Activated T-helper 1 cell treated with anti-CD3 and anti-CD28 coated beads, Interleukin-2, amount 50 U/mL, for 16 hours (primary cell): ENCODE measurements at regions not wholly inside any gene's neighbourhood (a gene's known extent, or its start where the extent isn't known, plus 50 kb on each side); places are given as distances from the start of the nearest gene placed in this dataset.
"Not testable (repeated sequence)": the region's sequence is repeated elsewhere in the genome, so short reads cannot be mapped to it uniquely, and the experiment has no call there.

Experiments used
- DNase-seq, 2 donors: peaks; one replicate each; pipeline ENCODE4 v3.0.0-alpha.2; 2020; ENCODE audit warnings: low read depth in 1 of 2, low spot score in 1 of 2

GRCh38 chr5:155753943-155754581 is 572.9 kb upstream of the SGCD start:
- no peak for DNase-seq

DNA sequence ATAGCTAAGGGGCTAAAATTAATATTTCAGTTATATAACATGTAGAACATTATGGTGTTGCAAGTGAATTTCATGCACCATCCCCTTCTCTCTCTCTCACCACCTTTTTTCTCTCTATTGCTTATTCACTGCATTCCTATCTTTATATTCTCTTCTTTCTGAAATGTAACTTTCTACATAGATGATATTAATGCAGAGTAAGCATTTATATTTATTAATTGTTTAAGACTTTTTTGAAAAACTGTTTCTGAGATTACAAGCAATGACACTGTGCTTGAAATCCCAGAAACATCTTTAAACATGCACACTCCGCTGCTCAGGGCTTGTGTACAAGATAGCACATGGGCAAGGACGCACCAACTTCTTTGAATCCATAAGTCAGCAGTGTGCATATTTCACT is 567.7 kb upstream of the SGCD start:
- DNase-seq, result no peak

DNA sequence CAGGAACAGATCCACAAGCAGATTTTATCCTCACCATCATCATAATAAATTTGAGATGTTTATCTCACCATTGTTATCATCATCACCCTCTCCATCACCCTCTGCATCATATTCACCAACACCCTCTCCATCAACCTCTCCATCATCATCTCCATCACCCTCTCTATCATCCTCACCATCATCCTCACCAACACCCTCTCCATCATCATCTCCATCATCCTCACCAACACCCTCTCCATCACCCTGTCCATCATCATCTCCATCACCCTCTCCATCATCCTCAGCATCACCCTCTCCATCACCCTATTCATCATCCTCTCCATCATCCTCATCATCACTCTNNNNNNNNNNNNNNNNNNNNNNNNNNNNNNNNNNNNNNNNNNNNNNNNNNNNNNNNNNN is 567.0 kb upstream of the SGCD start:
- no peak for DNase-seq

GRCh38 chr5:155761502-155761901 is 565.5 kb upstream of the SGCD start:
- no peak for DNase-seq

DNA sequence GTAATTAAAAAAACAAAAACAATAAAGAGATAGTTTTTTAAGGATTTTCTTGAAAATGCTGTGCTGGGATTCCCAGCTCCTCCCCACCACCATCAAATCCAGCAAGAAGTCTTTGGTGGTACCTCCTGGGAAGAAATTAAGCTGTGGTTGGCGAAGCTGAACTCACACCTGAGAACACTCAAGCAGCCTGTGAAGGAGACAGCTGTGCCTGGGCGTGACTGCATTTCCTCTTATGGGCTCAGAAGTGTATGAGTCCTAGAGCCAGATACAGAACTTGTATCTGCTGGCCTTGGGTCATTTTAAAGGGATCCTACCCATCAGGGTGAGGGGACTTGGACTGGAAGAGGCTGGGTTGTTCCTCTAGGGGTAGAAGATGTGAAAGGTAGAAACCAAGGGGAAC is 561.2 kb upstream of the SGCD start:
- no peak for DNase-seq

DNA sequence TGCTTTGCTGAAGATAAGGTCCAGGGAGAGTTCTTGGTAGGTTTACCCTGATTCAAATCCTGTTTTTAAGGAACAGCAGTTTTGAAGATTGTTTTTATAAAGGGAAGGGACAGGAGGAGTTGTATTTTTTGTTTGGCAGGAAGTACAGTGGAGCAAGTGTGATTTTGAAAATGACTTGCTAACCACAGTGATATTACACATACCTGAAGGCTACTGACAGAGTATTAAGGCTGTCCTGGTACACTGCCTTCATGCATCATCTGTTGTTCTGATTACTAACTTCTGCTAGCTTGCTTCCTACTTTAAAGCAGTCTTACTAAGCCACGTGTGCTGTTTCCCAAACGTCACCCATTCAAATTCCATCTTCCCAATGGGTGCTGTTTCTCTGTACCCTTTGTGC is 559.5 kb upstream of the SGCD start:
- DNase-seq, result no peak

- no peak for DNase-seq
Observed at GRCh38 chr5:155768332-155768731, 558.6 kb upstream of the SGCD start.

DNA sequence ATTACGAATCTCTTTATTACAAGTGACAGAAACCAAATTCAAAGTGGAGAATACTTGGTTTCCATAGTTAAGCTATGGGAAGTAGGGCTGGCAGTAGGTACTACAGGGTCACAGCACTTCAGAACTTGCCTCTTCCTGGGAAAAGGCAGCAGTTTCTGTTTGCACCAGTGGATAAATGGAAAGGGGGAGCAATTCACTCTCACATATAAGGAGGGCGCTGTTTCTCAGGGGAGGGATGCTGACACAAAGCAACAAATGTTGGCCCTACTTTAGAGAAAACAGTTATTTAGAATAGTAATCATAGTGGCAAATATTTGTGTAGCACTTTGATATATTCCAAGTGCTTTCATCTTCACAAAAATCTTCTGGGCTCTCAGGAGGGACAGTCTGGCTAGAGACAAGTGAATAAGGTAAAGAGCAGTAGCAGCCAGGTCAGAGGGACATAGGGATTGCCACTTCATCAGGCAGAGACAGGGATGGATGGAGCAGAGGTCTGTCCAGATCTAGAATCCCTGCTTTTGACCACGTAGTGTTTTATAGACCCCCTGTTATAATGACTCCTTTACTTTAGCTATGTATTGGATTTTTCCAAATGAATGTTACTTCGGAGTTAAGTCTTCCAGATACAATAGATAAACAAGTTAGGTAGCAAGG is 554.8 kb upstream of the SGCD start:
- DNase-seq, result no peak

DNA sequence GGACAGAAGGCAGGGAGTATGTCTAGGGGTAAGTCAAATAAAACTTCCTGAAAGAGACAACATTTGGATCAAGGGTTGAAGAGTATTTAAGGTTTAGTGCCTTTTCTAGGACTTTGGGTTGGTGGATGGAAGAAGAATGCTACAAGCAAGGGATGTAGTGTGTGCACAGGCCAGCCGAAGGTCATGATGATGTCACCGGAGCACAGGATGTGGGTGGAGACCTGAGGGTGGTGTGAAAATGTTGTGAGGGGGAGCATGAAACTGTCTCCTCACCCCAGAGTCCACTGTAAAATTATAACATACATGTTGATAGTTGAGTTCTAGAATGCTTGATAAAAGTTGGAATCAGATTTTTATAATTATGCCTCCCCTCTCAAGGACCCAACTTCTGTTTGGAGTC is 553.3 kb upstream of the SGCD start:
- no peak for DNase-seq

GRCh38 chr5:155780260-155780659 is 546.7 kb upstream of the SGCD start:
- no peak for DNase-seq

DNA sequence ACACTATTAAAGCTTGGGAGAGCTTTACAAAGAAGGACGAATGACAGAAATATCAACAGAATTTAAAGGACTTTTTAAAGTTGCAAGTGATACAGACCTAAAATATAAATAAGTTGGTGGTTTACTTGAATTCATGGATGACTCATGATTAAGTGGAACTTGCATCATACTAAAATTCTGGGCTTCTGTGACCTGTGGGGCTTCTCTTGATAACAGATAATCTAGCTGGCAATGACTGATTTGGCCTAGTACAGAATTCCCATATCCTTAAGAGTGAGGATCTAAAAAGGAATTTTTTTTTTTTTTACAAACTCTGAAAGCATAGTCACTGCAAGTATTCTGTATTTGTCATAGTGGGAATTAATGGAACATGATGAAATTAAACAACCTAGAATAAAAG is 543.7 kb upstream of the SGCD start:
- DNase-seq, result no peak

- no peak for DNase-seq
Observed at GRCh38 chr5:155783791-155784190, 543.2 kb upstream of the SGCD start.

GRCh38 chr5:155786108-155786507 is 540.9 kb upstream of the SGCD start:
- DNase-seq, result no peak

- no peak for DNase-seq
Observed at GRCh38 chr5:155792873-155793272, 534.1 kb upstream of the SGCD start.

DNA sequence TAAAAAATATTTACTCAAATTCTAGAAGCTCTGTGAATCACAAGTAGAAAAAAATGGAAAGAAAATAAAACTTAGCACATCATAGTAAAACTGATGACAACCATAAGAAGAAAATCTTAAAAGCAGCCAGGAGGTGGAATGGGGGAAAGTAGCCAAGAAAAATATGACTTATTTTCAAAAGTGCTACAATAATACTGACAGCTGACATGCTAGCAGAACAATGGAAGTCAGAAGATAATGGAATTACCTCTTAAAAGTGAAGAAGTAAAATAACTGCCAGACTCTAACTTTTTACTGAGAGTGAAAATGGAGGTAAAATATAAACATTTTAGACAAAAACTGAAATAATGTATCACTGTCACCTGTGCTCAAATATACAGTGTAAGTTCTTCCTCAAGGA is 532.2 kb upstream of the SGCD start:
- no peak for DNase-seq

DNA sequence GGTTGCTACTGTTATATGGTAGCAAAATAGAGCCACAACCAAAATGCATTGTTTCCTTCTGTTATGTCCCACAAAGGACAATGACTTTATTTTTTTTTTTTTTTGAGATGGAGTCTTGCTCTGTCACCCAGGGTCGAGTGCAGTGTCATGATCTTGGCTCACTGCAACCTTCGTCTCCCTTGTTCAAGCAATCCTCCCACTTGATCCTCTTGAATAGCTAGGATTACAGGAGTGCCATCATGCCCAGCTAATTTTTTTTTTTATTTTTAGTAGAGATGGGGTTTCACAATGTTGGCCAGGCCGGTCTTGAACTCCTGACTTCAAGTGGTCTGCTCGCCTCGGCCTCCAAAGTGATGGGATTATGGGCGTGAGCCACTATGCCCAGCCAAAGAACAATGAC is 527.7 kb upstream of the SGCD start:
- DNase-seq, result no peak

GRCh38 chr5:155807884-155808576 is 518.9 kb upstream of the SGCD start:
- no peak for DNase-seq

DNA sequence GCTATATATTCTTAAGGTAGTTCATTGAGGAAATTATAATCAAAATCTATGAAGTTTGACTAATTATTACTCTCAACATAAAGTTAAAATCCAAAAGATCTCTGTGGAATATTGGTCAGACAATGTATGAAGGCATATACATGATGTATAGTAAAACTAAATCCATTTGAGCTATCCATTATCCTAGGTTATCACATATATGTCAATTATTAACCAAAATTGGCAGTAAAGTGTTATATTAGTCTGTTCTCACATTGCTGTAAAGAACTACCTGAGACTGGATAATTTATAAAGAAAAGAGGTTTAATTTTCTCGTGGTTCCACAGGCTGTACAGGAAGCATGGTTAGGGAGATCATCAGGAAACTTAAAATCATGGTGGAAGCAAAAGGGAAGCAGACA is 511.7 kb upstream of the SGCD start:
- DNase-seq, result no peak

- no peak for DNase-seq
Observed at GRCh38 chr5:155822177-155822576, 504.8 kb upstream of the SGCD start.

DNA sequence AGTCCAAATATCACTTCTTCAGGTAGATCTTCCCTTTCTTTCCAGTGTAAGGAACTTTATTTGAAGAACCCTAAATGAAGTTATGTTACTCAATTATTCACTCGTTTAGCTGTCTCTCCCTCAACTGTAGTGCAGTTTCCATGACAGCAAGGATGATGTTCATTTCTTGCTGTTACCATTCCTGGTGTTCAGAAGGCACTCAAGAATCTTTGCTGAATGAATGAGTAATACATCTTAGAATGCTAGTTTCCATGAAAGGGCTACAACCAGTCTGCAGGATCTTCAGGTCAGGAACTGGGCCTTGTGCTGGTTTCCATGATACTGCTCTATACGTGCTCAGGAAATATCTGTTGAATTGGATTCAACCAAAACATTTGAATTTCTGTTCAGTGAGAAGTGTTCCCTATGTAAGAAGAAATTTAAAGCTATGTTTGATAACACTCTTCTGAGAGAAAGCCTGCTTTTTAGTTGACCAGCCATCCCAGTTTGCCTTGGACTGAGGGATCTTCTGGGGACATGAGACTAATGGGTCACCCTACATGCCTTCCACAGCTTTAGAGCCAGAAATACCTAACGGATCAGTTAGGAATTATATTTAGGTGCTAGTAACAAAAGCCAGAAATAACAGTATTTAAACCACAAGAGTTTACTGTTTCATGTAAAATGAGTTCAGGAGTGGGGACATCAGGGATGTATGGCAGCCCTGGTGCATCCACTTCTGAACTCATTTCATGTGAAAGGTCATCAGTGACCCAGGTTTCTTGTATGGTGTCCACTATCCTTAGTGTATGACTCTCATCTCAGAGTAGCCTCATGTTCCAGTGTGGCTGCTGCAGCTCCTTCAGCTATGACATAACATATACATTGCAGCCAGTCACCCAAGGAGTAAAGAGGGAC is 500.1 kb upstream of the SGCD start:
- no peak for DNase-seq

GRCh38 chr5:155827508-155827815 is 499.5 kb upstream of the SGCD start:
- DNase-seq, result not testable (repeated sequence)

DNA sequence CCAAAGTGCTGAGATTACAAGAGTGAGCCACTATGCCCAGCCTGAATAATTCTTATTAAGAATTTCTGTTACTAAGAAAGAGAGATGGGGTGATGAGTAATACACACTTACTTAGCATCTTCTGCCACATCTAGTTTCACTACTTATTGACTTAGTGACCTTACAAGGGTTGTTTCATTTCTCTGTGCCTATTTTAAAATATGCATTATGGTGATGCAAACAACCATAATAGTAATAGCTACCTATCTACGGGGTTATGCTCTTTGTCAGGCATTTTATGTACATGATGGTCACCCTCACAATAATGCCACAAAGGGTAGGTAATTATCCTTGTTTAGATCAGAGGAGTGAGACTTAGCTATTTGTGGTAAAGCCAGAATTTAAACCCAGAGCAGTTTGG is 499.0 kb upstream of the SGCD start:
- no peak for DNase-seq
